GM18502 (cell line): ENCODE measurements at regions not wholly inside any gene's neighbourhood (a gene's known extent, or its start where the extent isn't known, plus 50 kb on each side); places are given as distances from the start of the nearest gene placed in this dataset.
"Not testable (repeated sequence)": the region's sequence is repeated elsewhere in the genome, so short reads cannot be mapped to it uniquely, and the experiment has no call there.

Source experiments
- ATAC-seq: cut with Tn5 transposase; IDR thresholded peaks from one replicate; pipeline ENCODE4 v1.9.1; 2021; ENCODE audit warnings: mild to moderate bottlenecking; ENCODE audit not compliant: unreplicated experiment, poor library complexity

DNA sequence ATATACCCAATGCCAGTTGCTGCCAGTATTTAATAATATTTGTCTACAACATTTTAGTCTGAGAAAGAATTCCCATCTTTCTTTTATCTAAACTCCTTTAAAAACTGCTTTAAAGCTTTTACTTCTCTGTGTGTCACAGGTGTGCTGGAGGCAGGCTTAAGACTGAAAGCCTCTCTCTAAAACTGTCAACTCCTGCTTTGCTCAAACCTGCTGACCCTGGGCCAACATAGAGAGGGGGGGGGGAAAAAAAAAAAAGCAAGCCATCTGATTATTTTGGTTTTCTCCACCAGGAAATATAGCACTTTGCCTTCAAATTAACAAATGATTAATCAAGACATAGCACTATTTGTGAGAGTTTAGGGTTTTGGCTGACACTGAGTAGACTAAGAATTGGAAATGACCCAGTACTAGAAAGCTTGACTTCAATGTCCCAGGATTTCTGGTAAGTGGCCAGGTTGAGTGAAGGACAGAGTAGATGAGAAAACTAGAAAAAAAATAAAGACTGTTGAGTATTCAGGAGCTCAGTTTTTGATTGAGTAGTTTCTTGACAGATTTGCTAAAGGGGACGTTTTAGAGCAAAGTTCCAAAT, 357.0 kb upstream of the FLRT2 start:
- ATAC-seq, result no peak

DNA sequence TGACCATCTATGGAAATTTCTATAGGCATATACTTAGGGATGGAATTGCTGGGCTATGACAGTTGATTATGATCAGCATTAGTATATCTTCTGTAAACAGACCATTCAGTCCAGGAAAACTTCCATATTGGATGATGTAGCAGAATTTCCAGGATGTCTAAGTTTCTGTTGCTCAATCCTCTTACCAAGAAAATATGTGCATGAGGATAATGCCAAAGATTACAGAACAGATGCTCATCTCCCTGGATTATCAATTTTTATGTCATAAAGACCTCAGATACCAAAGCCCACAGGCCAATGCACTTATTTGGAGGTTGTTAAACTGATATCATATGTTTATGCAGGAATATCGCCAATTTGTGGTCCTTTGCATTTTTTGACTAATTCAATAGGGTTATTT, 354.4 kb upstream of the FLRT2 start:
- ATAC-seq, result no peak

DNA sequence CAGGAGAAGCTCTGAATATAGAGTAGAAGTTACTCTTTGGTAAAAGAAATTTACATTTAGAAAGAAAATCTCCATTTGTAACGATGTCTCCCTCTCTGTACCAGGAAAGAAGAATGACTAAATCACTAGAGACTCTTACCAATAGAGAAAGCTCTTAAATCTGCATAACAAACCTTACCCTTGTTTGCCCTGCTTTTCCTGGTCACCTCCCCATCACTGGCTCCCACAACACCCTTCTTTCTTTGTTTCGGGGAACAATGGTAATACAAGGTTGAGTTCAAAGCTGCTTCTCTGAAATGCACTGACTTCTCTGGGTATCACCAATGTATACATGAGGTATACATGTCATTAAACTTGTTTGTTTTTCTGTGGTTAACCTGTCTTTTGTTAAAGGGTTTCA, 351.1 kb upstream of the FLRT2 start:
- no peak for ATAC-seq

DNA sequence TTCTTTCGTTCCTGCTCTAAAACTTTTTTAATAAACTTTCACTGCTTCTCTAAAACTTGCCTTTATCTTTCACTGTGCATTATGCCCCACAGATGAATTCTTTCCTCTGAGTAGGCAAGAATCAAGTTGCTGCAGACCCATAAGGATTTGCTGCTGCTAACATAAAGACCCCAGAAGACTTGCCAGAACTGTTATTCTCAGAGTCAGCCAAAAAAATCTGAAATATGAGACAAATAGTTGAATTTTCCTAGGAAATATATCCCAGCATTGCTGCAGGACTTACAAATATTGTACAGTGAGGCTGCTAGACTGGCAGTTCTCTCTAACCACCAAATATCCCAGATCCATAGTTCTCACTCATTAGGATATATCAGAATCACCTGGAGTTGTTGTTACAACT, 349.1 kb upstream of the FLRT2 start:
- no peak for ATAC-seq

DNA sequence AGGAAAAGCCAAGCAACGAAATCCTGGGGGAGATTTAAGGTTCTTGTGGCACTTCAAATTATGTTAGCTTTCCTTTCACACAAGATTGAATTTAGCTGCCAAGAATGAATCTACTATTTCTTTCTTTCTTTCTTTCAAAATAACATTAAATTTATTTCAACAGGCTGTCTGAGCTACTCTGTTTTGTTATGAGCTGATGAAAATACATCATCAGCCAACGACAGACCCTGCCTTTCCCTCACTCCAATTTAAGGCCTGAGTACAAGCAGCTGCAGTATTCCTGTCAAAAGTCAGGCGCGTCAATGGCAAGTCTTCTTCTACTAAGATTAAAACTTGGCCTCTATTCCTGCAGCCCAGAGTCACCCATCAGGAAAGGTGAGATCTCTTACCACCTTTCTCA, 347.7 kb upstream of the FLRT2 start:
- ATAC-seq, result no peak

DNA sequence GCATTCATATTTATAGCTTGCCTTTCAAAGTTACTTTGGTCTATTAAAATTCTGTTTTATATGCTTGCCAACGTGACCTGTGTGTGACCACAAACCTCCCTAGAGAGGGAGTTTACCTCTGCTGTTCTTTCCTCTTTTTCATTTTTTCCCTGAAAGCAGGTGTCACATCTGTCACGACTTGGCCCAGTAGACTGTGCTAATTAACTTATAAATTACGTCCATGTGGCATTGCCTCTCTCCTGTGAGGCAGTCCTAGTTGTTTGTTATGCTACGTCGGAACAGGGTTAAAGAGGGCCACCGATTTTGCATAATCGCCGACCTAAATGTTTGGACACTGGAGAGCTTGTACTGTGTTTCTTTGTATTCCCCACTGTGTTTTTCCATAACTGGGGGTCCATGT, 343.9 kb upstream of the FLRT2 start:
- no peak for ATAC-seq

DNA sequence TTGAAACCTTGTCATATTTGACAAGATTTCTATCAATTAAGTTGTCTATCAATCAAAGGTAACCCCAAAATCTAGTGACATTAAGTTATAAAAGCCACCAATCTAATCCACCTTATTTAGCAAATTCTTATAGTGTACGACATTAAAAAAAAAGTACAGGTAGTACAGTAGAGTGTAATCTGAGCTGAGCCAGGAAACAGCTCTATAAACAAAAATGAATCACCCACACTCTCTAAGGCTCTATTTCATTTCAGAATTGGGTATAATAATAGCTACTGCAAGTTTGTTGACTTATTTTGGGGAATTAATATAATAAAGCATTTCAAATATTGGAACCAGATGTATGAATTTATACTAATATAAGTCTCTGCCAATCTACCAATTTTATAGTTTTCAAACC, 342.4 kb upstream of the FLRT2 start:
- no peak for ATAC-seq

DNA sequence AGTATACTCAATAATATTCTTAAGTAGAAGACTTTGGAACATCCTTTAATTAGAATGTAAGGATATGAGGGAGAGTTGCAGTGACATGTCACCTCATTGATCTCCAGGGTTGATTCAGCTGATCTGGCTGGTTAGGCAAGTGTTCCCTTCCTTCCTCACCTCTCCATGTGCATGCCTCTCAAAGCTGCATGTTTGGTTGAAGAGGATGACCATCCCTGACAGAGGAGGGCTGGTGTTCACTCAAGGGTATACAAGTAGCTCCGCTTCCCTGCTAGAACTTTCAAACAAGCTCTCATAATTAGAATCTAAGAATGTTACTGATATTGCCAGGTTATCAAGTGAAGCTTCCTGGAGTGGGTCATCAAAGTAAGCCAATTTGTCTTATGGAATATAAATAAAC, 341.1 kb upstream of the FLRT2 start:
- no peak for ATAC-seq

DNA sequence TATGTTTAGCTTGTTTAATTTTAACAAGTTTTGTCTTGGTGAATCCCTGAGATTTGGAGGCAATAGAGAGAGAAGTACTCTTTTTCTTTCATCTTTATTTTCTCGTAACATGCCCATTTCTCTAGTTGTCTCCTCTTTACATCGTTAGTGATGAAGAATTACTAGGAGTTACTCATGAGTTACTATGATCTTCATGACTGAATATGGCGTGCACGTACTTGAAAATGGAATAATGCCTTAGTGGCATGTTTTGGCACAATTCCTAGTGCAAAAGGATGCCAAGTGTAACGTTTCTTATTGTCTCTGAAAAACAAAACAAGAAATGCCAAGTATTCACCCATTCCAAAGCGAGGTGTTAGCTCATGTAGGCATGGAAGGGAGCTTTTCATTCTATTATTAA, 340.7 kb upstream of the FLRT2 start:
- ATAC-seq, result not testable (repeated sequence)

DNA sequence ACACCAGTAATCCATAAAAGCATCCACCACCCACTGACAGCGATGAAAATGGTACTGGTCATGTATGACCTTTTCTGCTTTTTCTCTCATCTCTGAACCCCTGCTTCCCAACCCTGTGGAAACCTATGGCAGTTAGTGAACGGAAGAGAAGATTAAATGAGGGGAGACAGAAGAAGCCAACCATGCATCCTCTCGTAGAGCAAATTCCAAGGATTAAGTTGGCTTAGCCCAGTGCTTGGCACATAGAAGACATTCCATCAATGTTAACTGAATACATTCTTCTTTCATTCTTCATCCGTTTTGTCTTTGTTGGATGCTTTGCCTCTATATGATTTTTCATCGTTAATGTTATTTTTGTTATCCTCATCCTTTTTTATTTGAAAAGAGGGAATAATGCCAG, 339.7 kb upstream of the FLRT2 start:
- ATAC-seq, result no peak

DNA sequence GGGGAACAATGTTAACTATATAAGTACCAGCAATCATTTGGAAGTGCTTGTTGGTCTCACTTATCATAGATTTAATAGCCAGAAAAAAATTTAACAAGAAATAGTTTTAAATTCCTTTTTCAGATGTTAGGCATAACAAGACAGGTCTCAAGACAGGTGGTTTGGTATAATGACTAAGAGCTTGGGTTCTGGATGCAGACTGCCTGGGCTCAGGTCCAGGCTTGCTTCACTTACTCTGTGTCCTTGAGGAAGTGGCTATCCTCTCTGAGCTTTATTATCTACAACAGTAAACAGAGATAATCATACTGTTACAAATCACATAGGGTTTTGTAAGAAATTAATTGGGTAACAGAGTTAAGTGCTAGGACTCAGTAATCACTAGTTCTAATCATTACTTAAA, 338.0 kb upstream of the FLRT2 start:
- ATAC-seq, result no peak

DNA sequence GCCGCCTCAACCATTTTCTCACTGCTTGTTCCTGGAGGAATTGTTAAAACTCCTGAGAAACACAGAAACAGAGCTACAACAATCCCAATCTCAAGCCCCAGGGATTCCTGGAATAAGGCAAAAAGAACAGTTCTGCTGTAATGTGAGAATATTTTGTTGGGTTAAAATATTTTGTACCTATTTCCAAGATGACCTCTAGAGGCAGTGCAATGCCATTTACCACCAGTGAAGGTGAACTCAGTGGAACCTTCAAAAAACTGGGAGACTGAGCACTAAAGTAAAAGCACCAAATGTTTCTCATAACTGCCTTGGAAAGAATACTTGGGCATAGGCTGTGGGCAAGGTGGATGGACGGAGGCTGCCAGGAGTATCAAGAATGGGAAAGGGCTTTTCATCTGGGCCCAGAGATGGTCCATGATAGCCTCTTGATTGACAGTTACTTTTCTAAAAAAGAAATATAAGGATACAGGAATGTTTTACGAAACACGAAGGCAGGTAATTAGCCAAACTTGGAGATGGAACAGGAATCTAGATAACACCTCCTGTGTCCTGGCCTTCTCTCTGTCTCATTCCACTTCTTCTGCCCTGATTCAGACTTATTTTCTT, 334.0 kb upstream of the FLRT2 start:
- ATAC-seq, result no peak

DNA sequence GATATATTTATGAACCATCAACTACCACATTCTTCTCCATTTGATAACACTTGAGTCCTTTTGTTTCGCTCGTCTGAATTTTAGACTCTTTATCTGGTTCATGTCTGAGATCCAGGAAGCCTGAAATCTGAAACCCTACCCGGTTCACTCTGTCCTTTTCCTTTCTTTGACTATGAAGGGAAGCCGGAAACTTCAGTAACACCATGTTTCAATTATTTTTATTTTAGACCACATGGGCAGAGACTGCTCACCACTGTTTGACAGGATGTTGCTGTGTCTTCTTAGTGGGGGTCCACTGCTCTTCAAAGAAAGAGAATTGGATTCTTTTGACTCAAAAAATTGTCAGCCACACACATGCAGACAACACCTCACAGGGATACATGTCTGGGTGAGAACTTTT, 331.9 kb upstream of the FLRT2 start:
- ATAC-seq, result no peak

DNA sequence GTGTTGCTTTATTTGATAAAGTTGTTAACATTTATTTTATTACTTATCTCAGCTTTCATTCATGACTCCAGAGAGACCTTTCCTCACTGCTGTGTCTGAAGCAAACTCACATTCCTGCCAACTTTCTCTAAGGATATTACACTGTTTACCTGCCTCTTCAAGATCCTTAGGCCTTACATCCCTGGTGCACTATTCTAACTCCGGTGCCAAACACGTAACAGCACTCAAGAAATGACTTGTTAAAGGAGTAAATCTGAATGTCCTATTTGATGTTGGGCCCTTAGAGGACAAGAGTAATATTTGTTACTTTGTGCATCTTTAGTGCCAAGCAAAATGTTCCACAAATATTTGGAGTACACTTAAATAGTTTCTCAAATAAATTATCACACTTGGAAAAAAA, 324.1 kb upstream of the FLRT2 start:
- ATAC-seq, result no peak

DNA sequence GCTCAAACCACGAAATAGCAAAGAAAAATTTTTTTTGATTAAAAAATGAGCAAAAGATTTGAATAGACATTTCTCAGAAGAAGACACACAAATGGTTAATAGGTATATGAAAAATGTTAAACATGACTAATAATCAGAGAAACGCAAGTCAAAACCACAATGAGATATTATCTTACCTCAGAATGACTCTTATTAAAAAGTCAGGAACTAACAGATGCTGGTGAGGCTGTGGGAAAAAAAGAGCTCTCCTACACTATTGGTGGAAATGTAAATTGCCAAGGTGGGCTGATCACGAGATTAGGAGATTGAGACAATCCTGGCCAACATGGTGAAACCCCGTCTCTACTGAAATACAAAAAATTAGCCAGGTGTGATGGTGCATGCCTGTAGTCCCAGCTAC, 315.5 kb upstream of the FLRT2 start:
- no peak for ATAC-seq

DNA sequence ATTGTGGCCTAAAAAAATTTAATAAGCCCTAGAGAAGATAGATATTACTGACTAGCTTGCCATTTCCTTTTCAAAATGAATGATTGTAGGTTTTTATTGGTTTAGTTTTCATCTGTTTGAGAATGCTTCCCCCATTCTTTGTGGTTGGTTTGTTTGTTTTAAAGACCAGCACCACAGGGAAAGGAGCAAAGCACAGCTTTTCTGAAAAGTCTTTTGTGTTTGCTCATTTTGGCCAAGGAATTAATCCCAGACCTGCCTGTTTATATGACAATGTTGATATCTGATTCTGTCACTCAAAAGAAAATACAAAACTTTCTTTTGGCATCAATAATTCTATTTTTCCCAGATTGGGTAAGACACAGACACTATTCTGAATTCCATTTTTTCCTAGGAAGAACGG, 312.5 kb upstream of the FLRT2 start:
- ATAC-seq, result no peak

DNA sequence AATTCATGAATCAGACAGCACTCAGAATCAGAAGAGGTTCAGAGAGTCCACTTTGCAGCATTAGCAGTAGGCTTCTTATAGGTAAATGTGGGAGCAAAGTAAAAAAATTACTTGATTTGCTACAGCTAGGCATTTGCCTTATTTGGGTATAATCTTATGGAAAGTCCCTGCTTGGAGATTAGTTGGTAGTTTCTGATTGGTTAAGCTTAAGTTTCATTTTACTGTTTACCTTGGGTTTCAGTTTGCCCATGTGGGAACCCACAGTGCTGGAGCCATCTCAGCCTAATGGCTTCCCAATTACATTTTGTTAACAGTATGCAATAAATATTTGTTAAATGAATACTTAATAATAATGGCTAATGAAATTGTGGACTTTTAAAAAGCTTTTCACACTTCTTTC, 311.0 kb upstream of the FLRT2 start:
- no peak for ATAC-seq

DNA sequence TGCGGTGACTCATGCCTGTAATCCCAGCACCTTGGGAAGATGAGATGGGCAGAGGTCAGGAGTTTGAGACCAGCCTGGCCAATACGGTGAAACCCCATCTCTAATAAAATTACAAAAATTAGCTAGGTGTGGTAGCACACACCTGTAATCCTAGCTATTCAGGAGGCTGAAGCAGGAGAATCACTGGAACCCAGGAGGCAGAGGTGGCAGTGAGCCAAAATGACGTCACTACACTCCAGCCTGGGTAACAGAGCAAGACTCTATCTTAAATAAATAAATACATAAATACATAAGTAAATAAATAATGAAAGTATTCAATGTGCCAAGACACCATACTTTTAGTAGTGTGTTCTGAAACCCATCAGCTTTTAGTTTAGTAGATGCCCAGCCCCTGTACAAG, 308.1 kb upstream of the FLRT2 start:
- ATAC-seq, result no peak

DNA sequence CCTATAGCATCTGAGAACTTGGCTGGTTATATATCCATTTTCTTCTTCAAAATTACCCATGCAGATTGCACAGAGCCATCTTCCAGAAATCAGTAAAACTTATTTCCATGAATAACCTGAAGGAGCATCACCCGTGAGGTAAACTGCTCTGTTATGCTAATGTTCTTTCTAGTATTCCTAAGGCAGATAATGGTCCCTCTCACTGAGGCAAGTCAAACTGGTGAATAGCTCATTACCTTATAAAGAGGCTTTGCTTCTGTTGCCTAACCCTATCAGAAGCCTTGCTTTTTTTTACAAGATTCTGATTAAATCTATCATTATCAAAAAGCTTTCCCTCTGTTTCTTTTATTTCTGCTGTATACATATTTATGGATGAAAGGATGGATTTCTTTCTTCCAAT, 307.6 kb upstream of the FLRT2 start:
- ATAC-seq, result no peak

DNA sequence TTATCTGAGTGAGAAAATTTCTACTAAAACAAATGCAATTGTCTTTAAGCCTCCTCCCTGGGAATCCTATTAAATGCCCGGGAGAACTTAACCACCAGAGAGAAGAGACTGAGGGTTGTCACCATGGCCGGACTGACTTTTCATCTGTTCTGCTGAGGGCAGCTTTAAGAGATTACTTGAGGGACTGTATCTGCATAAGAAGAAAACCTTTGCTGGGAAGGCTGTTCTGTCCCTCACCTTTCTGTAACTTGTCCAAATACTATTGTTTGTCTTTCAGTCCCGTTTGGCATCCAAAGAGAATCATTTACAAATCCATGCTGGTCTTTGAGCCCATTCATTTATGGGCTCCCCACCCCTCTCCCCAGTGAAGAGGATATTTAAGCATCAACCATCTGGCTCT, 306.3 kb upstream of the FLRT2 start:
- ATAC-seq, result no peak

DNA sequence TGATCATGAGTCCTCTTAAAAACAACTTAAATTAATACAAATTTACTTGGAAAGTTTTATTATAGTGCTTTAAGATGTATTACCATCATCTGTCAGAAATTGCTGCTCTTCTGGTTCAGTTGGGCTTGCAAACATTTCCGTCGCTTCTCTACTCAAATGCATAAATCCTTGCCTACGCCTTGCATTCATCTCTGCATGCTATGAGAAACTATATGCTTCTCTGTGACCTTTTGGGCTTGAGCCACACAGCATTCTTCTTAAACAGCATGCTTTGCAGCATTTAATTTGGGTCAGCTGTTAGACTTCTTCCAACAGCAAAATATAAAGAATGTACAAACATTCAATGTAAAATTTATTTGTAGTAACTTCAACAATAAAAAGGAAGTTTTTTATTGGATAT, 305.7 kb upstream of the FLRT2 start:
- no peak for ATAC-seq

DNA sequence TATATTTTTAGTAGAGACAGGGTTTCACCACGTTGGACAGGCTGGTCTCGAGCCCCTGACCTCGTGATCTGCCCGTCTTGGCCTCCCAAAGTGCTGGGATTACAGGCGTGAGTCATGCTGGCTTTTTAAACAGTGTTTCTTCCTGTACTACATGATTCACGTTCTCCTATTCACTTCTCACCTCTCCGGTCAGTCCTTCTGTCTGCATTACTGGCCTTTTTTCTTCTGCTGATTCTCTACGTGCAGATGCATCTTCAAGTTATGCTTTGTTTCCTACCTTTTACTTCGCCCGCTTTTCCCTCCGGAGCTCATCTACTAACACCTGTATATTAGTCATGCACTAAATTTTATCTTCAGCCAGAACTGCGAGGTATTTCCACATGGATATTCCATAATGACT, 296.2 kb upstream of the FLRT2 start:
- no peak for ATAC-seq
